Osteocyte (in vitro differentiated cells): ENCODE measurements at regions not wholly inside any gene's neighbourhood (a gene's known extent, or its start where the extent isn't known, plus 50 kb on each side); places are given as distances from the start of the nearest gene placed in this dataset.

ENCODE experiments used
- DNase-seq: peaks from one replicate; pipeline ENCODE4 v3.0.0; 2021; ENCODE audit warnings: mixed read lengths; ENCODE audit not compliant: unreplicated experiment; ENCODE audit errors: extremely low spot score
- H3K27ac Mint-ChIP-seq: one replicate; pipeline ENCODE4 v1.8.0; 2021; ENCODE audit warnings: mild to moderate bottlenecking, mixed read lengths; ENCODE audit not compliant: unreplicated experiment
- H3K27me3 Mint-ChIP-seq: one replicate; pipeline ENCODE4 v1.8.0; 2021; ENCODE audit warnings: mixed read lengths; ENCODE audit not compliant: unreplicated experiment
- H3K36me3 Mint-ChIP-seq: one replicate; pipeline ENCODE4 v1.8.0; 2021; ENCODE audit warnings: mixed read lengths; ENCODE audit not compliant: unreplicated experiment
- H3K4me1 Mint-ChIP-seq: one replicate; pipeline ENCODE4 v1.8.0; 2021; ENCODE audit warnings: mixed read lengths; ENCODE audit not compliant: unreplicated experiment
- H3K4me3 Mint-ChIP-seq: one replicate; pipeline ENCODE4 v1.8.0; 2021; ENCODE audit warnings: mild to moderate bottlenecking, moderate library complexity, mixed read lengths; ENCODE audit not compliant: unreplicated experiment
- H3K9me3 Mint-ChIP-seq: one replicate; pipeline ENCODE4 v1.8.0; 2021; ENCODE audit warnings: mixed read lengths; ENCODE audit not compliant: unreplicated experiment
- TF ChIP-seq, protein P1 (sequence below): fragments of 200-600 bp; sonication (generic); IDR thresholded peaks from 2 replicates; pipeline ENCODE4 v1.5.0; 2021; ENCODE audit warnings: antibody characterized with exemption, mild to moderate bottlenecking, moderate library complexity

GRCh38 chr10:64753516-64753915 is 1232.3 kb downstream of the REEP3 start:
- Mint-ChIP-seq H3K4me1 (no peaks in the 10 kb centered on the region), H3K27ac (no peak overlapping the region), H3K4me3 (no peak overlapping the region), H3K27me3 (peaks cover 4% of the 10 kb centered on the region), H3K9me3 (no peaks in the 10 kb centered on the region), H3K36me3 (no peaks in the 10 kb centered on the region)
- DNase-seq = no peak
- TF ChIP-seq, protein P1, sequence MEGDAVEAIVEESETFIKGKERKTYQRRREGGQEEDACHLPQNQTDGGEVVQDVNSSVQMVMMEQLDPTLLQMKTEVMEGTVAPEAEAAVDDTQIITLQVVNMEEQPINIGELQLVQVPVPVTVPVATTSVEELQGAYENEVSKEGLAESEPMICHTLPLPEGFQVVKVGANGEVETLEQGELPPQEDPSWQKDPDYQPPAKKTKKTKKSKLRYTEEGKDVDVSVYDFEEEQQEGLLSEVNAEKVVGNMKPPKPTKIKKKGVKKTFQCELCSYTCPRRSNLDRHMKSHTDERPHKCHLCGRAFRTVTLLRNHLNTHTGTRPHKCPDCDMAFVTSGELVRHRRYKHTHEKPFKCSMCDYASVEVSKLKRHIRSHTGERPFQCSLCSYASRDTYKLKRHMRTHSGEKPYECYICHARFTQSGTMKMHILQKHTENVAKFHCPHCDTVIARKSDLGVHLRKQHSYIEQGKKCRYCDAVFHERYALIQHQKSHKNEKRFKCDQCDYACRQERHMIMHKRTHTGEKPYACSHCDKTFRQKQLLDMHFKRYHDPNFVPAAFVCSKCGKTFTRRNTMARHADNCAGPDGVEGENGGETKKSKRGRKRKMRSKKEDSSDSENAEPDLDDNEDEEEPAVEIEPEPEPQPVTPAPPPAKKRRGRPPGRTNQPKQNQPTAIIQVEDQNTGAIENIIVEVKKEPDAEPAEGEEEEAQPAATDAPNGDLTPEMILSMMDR = no peak

DNA sequence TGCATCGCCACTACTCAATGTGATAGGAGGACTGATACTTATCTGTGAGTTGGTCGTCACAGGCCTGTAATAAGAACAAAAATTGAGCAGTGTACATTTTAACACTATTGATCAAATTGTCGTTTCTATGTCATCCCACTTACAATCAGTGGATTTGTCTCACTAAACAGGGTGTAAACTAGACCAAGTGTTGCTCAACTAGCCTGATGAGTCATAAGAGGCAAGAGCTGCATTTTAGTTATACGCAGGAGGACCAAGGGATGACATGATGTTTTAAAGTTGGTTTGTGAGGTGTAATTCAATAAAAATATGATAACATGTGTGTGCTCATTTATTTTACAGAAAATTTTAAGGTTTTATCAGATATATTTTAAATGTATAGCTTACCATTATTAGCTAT is 1239.2 kb downstream of the REEP3 start:
- no peak for DNase-seq
- no peaks in the 10 kb centered on the region for H3K9me3 Mint-ChIP-seq
- no peaks in the 10 kb centered on the region for H3K27me3 Mint-ChIP-seq
- no peak overlapping the region for H3K4me3 Mint-ChIP-seq
- TF ChIP-seq, protein P1 = no peak
- no peak overlapping the region for H3K27ac Mint-ChIP-seq
- H3K4me1 Mint-ChIP-seq = no peaks in the 10 kb centered on the region
- no peaks in the 10 kb centered on the region for H3K36me3 Mint-ChIP-seq

- TF ChIP-seq, protein P1 = no peak
- DNase-seq = no peak
- Mint-ChIP-seq H3K4me1 (no peaks in the 10 kb centered on the region), H3K27ac (no peak overlapping the region), H3K9me3 (no peaks in the 10 kb centered on the region), H3K4me3 (no peak overlapping the region), H3K27me3 (no peaks in the 10 kb centered on the region), H3K36me3 (no peaks in the 10 kb centered on the region)
Observed at GRCh38 chr10:64762861-64763260, 1241.7 kb downstream of the REEP3 start.

GRCh38 chr10:64765498-64765897 is 1244.3 kb downstream of the REEP3 start:
- Mint-ChIP-seq H3K27ac (no peak overlapping the region), H3K4me1 (no peaks in the 10 kb centered on the region), H3K9me3 (no peaks in the 10 kb centered on the region), H3K27me3 (no peaks in the 10 kb centered on the region), H3K36me3 (no peaks in the 10 kb centered on the region), H3K4me3 (no peak overlapping the region)
- DNase-seq = no peak
- TF ChIP-seq, protein P1 = no peak

GRCh38 chr10:64771253-64772050 is 1250.3 kb downstream of the REEP3 start:
- H3K4me3 Mint-ChIP-seq = no peak overlapping the region
- no peaks in the 10 kb centered on the region for H3K4me1 Mint-ChIP-seq
- H3K27ac Mint-ChIP-seq = no peak overlapping the region
- no peaks in the 10 kb centered on the region for H3K9me3 Mint-ChIP-seq
- TF ChIP-seq, protein P1 = no peak
- no peaks in the 10 kb centered on the region for H3K27me3 Mint-ChIP-seq
- DNase-seq = no peak
- no peaks in the 10 kb centered on the region for H3K36me3 Mint-ChIP-seq
